GM19463 (cell line): ENCODE measurements at regions not wholly inside any gene's neighbourhood (a gene's known extent, or its start where the extent isn't known, plus 50 kb on each side); places are given as distances from the start of the nearest gene placed in this dataset.
A peak's percentile ranks its signal among the peaks of the same experiment; 100 is the strongest.
"Not testable (repeated sequence)": the region's sequence is repeated elsewhere in the genome, so short reads cannot be mapped to it uniquely, and the experiment has no call there.

ENCODE experiments used
- ATAC-seq: cut with Tn5 transposase; IDR thresholded peaks from one replicate; pipeline ENCODE4 v1.9.1; 2021; ENCODE audit warnings: mild to moderate bottlenecking, moderate library complexity; ENCODE audit not compliant: unreplicated experiment

- not testable (repeated sequence) for ATAC-seq
Measured at GRCh38 chr4:17436047-17436749, 75.7 kb downstream of the QDPR start.

GRCh38 chr4:17433827-17434226 is 78.1 kb downstream of the QDPR start:
- ATAC-seq, result no peak

GRCh38 chr4:17427991-17428390 is 83.9 kb downstream of the QDPR start:
- no peak for ATAC-seq

- no peak for ATAC-seq
Measured at GRCh38 chr4:17426222-17426621, 85.7 kb downstream of the QDPR start.

GRCh38 chr4:17418010-17418409 is 93.9 kb downstream of the QDPR start:
- ATAC-seq, result no peak

- ATAC-seq, result no peak
Measured at GRCh38 chr4:17414392-17414791, 97.5 kb downstream of the QDPR start.

- ATAC-seq, result no peak
Measured at GRCh38 chr4:17400686-17401085, 111.2 kb downstream of the QDPR start.

- ATAC-seq, result no peak
Measured at GRCh38 chr4:17398805-17399204, 113.1 kb downstream of the QDPR start.

- ATAC-seq, result no peak
Measured at GRCh38 chr4:17398035-17398434, 113.9 kb downstream of the QDPR start.

GRCh38 chr4:17397611-17398010 is 114.3 kb downstream of the QDPR start:
- no peak for ATAC-seq

GRCh38 chr4:17385403-17385802 is 126.5 kb downstream of the QDPR start:
- peak; percentile 82 for ATAC-seq

- ATAC-seq, result no peak
Measured at GRCh38 chr4:17380347-17380746, 131.5 kb downstream of the QDPR start.

- ATAC-seq, result no peak
Measured at GRCh38 chr4:17376205-17376604, 135.7 kb downstream of the QDPR start.

GRCh38 chr4:17373666-17374065 is 138.2 kb downstream of the QDPR start:
- ATAC-seq, result no peak

GRCh38 chr4:17370818-17371217 is 141.1 kb downstream of the QDPR start:
- ATAC-seq, result no peak

GRCh38 chr4:17368408-17368807 is 143.5 kb downstream of the QDPR start:
- no peak for ATAC-seq

GRCh38 chr4:17367201-17367600 is 144.7 kb downstream of the QDPR start:
- ATAC-seq, result no peak

GRCh38 chr4:17366496-17366895 is 145.4 kb downstream of the QDPR start:
- no peak for ATAC-seq

GRCh38 chr4:17362430-17362829 is 149.5 kb downstream of the QDPR start:
- ATAC-seq, result no peak

- no peak for ATAC-seq
Measured at GRCh38 chr4:17358241-17358640, 153.6 kb downstream of the QDPR start.

GRCh38 chr4:17356926-17357325 is 155.0 kb downstream of the QDPR start:
- no peak for ATAC-seq

- ATAC-seq, result no peak
Measured at GRCh38 chr4:17352357-17352756, 159.5 kb downstream of the QDPR start.

- ATAC-seq, result peak; percentile 63
Measured at GRCh38 chr4:17347445-17347844, 164.4 kb downstream of the QDPR start.
